Osteoblast (primary cell): ENCODE measurements at regions not wholly inside any gene's neighbourhood (a gene's known extent, or its start where the extent isn't known, plus 50 kb on each side); places are given as distances from the start of the nearest gene placed in this dataset.

Experiments used
- DNase-seq: peaks from one replicate; pipeline ENCODE4 v3.0.0; 2011; ENCODE audit warnings: low spot score, mixed read lengths; ENCODE audit not compliant: insufficient read length; ENCODE audit errors: missing footprints
- H2AFZ ChIP-seq: 2 replicates; pipeline ENCODE4 v1.6.0; 2011; ENCODE audit warnings: mild to moderate bottlenecking, low read length
- H3K27ac ChIP-seq: 2 replicates; pipeline ENCODE4 v1.5.1; 2011; ENCODE audit warnings: mild to moderate bottlenecking, low read depth, low read length, moderate library complexity
- H3K27me3 ChIP-seq: 2 replicates; pipeline ENCODE4 v1.6.0; 2012; ENCODE audit warnings: mild to moderate bottlenecking, control low read depth, inconsistent platforms, low read length, moderate library complexity; ENCODE audit not compliant: insufficient read depth
- H3K36me3 ChIP-seq: 2 replicates; pipeline ENCODE4 v1.5.1; 2011; ENCODE audit warnings: mild to moderate bottlenecking, low read length, control low read depth, moderate library complexity; ENCODE audit not compliant: insufficient read depth
- H3K4me1 ChIP-seq: 2 replicates; pipeline ENCODE4 v1.5.1; 2011; ENCODE audit warnings: mild to moderate bottlenecking, low read length, control low read depth, moderate library complexity; ENCODE audit not compliant: insufficient read depth
- H3K4me2 ChIP-seq: 2 replicates; pipeline ENCODE4 v1.6.0; 2011; ENCODE audit warnings: mild to moderate bottlenecking, low read length; ENCODE audit not compliant: insufficient read depth
- H3K4me3 ChIP-seq: fragments of 200-600 bp; sonication (generic); 3 replicates; pipeline ENCODE4 v1.5.1; 2012; ENCODE audit warnings: mild to moderate bottlenecking, low read length, inconsistent platforms; ENCODE audit not compliant: insufficient read depth
- H3K79me2 ChIP-seq: 2 replicates; pipeline ENCODE4 v1.6.0; 2012; ENCODE audit warnings: mild to moderate bottlenecking, low read length, control low read depth, inconsistent platforms; ENCODE audit not compliant: insufficient read depth
- H3K9me3 ChIP-seq: 2 replicates; pipeline ENCODE4 v1.5.1; 2011; ENCODE audit warnings: low read depth, low read length, control low read depth
- H4K20me1 ChIP-seq: 2 replicates; pipeline ENCODE4 v1.6.0; 2012; ENCODE audit warnings: mild to moderate bottlenecking, low read length, control low read depth; ENCODE audit not compliant: insufficient read depth
- TF ChIP-seq, protein P1 (sequence below): IDR thresholded peaks from 2 replicates; pipeline ENCODE4 v1.5.1; 2011; ENCODE audit warnings: mild to moderate bottlenecking, low read depth, low read length, moderate library complexity; ENCODE audit errors: extremely low read depth

DNA sequence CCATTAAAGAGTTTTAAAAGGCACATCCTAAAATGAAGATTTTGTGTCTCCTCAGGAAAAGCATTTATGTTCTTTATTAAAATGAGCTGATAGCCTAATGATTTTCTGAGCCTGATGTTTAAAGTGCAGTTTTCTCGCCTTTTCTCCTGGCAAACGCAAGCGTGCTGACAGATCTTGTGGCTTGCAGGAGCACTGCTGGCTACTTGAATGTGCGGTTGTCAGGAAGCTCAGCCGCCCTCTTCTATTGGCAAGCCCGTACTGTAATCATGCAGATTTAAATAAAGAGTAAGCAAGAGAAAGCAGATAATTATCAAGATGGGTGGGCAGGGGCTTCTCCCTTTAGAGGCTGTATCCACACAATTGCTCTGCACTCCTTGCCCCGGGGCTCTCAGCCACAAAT, 139.5 kb upstream of the SPHKAP start:
- DNase-seq = no peak
- Histone ChIP-seq H3K79me2 (no peaks in the 10 kb centered on the region), H3K9me3 (no peaks in the 10 kb centered on the region), H3K4me1 (no peaks in the 10 kb centered on the region), H3K4me2 (no peak overlapping the region), H4K20me1 (no peaks in the 10 kb centered on the region), H3K36me3 (no peaks in the 10 kb centered on the region), H2AFZ (no peak overlapping the region), H3K4me3 (no peak overlapping the region), H3K27me3 (no peaks in the 10 kb centered on the region), H3K27ac (no peak overlapping the region)
- TF ChIP-seq, protein P1, sequence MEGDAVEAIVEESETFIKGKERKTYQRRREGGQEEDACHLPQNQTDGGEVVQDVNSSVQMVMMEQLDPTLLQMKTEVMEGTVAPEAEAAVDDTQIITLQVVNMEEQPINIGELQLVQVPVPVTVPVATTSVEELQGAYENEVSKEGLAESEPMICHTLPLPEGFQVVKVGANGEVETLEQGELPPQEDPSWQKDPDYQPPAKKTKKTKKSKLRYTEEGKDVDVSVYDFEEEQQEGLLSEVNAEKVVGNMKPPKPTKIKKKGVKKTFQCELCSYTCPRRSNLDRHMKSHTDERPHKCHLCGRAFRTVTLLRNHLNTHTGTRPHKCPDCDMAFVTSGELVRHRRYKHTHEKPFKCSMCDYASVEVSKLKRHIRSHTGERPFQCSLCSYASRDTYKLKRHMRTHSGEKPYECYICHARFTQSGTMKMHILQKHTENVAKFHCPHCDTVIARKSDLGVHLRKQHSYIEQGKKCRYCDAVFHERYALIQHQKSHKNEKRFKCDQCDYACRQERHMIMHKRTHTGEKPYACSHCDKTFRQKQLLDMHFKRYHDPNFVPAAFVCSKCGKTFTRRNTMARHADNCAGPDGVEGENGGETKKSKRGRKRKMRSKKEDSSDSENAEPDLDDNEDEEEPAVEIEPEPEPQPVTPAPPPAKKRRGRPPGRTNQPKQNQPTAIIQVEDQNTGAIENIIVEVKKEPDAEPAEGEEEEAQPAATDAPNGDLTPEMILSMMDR = no peak

DNA sequence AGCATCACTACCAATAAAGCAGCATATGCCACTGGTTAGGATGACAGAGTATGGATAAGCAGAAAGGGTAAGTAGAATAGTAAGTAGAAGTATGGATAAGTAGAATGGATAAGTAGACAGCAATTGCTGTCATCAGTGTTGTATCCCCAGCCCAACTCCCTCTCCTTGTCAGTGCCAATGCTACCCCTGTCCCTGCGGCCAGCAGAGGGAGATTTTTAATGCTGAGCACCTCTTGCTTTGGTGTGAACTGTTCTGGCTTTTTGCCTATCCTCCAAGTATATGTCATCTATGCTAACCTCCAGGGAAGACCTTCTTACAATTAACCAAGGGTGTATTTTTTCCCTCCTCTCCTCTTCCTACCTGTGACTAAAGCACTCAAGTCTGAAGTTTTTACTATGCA, 136.7 kb upstream of the SPHKAP start:
- Histone ChIP-seq H3K79me2 (no peaks in the 10 kb centered on the region), H3K4me2 (no peak overlapping the region), H2AFZ (no peak overlapping the region), H4K20me1 (no peaks in the 10 kb centered on the region), H3K4me1 (no peaks in the 10 kb centered on the region), H3K4me3 (no peak overlapping the region), H3K27ac (no peak overlapping the region), H3K27me3 (no peaks in the 10 kb centered on the region), H3K9me3 (no peaks in the 10 kb centered on the region), H3K36me3 (no peaks in the 10 kb centered on the region)
- no peak for DNase-seq
- TF ChIP-seq, protein P1 = no peak

DNA sequence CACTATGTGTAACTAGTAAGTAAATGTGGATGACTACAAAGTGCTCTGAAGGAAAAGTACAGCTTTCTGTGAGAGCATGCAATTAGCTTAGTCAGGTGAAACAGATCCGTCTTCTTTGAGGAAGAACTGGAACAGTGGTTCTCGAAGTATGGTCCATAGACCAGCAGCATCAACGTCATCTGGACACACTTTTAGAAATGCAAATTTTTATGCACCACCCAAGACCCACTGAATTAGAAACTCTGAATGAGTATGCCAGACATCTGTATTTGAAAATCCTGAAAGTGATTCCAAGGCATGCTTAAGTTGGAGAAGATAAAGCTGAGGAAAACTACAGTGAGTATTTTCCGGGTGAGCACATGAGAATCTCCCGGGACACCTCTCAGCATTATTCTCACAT, 130.7 kb upstream of the SPHKAP start:
- Histone ChIP-seq H3K4me1 (no peaks in the 10 kb centered on the region), H3K27me3 (no peaks in the 10 kb centered on the region), H2AFZ (no peak overlapping the region), H4K20me1 (no peaks in the 10 kb centered on the region), H3K4me3 (no peak overlapping the region), H3K79me2 (no peaks in the 10 kb centered on the region), H3K4me2 (no peak overlapping the region), H3K9me3 (no peaks in the 10 kb centered on the region), H3K27ac (no peak overlapping the region), H3K36me3 (no peaks in the 10 kb centered on the region)
- DNase-seq = no peak
- TF ChIP-seq, protein P1 = no peak

DNA sequence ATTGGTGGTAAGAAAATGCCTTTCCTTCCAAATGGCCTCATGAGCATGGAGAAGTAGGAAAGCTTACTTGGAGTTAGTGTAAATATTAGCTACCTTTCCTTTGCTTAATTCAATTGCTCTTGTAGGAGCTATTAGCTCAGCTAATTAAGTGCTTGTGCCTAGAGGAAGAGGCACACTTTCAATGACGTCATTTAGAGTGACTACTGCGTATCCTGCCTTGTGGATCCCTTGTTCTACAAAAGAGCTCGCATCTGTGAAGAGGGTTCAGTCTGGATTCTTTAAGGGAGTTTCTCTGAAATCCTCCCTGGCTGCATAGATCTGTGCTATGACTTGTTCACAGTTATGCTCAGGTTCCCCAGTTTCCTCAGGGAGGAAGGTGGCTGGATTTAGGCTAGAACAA, 122.5 kb upstream of the SPHKAP start:
- no peak for DNase-seq
- TF ChIP-seq, protein P1 = no peak
- no peaks in the 10 kb centered on the region for H3K27me3 ChIP-seq
- no peak overlapping the region for H2AFZ ChIP-seq
- H3K79me2 ChIP-seq = no peaks in the 10 kb centered on the region
- no peaks in the 10 kb centered on the region for H3K9me3 ChIP-seq
- no peaks in the 10 kb centered on the region for H4K20me1 ChIP-seq
- H3K27ac ChIP-seq = no peak overlapping the region
- H3K36me3 ChIP-seq = no peaks in the 10 kb centered on the region
- H3K4me2 ChIP-seq = no peak overlapping the region
- H3K4me3 ChIP-seq = no peak overlapping the region
- H3K4me1 ChIP-seq = no peaks in the 10 kb centered on the region
